ENCODE measurements at regions not wholly inside any gene's neighbourhood (a gene's known extent, or its start where the extent isn't known, plus 50 kb on each side); places are given as distances from the start of the nearest gene placed in this dataset.
"Not testable (repeated sequence)": the region's sequence is repeated elsewhere in the genome, so short reads cannot be mapped to it uniquely, and the experiment has no call there.

DNA sequence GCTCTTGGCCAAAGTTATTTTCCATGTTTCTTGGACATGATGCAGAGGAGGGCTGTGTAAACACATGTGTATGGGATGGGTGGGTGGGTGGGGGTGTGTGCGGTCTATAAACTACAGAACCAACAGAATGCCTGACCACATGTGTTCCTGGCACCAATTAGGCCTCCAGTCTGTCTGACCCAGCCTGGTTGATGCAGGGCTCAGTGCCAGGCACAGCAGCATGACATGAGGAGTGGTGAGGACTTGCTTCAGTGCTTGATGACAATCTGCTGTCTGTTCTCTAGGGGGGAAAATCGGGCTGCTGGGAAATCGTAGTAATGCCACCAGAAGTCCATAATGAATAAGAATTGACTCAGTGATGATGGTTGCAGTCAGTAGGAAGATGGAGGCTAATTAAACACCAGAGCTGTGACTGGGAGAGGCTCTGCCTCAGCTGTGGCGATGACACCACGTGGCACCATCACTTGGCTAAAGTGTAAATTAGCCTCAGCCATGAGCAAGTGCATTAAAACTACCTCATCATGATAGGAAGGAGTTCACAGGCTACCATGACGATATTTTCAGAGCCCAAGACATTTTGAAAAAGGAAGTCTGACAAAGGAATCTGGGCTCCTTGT is 260.1 kb upstream of the PODXL start:
- no peak overlapping the region for H3K4me3 ChIP-seq (ENCODE audit: low read depth, low read length)
- TF ChIP-seq, protein P1, sequence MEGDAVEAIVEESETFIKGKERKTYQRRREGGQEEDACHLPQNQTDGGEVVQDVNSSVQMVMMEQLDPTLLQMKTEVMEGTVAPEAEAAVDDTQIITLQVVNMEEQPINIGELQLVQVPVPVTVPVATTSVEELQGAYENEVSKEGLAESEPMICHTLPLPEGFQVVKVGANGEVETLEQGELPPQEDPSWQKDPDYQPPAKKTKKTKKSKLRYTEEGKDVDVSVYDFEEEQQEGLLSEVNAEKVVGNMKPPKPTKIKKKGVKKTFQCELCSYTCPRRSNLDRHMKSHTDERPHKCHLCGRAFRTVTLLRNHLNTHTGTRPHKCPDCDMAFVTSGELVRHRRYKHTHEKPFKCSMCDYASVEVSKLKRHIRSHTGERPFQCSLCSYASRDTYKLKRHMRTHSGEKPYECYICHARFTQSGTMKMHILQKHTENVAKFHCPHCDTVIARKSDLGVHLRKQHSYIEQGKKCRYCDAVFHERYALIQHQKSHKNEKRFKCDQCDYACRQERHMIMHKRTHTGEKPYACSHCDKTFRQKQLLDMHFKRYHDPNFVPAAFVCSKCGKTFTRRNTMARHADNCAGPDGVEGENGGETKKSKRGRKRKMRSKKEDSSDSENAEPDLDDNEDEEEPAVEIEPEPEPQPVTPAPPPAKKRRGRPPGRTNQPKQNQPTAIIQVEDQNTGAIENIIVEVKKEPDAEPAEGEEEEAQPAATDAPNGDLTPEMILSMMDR (IDR thresholded peaks at IDR 0.05; ENCODE audit: low read depth, low read length), result no peak

DNA sequence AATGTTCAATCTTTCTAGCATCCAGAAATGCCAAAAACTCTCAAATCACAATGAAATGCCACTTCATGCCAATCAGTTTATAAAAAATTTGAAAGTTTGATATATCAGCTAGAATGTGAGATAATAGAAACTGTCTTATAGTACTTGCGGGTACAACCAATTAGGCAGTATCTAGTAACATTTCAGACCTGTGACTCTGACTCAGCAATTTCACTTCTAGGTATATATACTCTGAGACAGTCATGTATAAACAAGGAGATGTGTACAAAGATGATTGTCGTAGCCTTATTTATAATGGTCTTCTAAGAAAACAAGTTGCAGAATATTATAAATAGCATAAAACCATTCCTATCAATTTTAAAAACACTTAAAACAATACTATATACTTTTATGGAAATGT is 252.3 kb upstream of the PODXL start:
- TF ChIP-seq, protein P1 (IDR thresholded peaks at IDR 0.05; ENCODE audit: low read depth, low read length), result no peak
- no peak overlapping the region for H3K4me3 ChIP-seq (ENCODE audit: low read depth, low read length)

DNA sequence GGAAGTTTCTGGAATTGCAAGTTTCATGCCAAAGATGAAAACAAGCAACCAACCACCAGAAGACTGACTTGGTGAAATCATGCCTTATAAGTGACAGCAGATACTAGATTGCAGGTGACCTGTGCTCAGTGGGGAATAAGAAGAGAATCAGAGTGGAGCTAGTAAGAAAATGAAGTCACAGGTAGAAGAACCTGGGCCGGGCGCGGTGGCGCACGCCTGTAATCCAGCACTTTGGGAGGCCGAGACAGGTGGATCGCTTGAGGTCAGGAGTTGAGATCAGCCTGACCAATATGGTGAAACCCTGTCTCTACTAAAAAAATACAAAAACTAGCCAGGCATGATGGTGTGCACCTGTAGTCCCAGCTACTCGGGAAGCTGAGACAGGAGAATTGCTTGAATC is 251.7 kb upstream of the PODXL start:
- not testable (repeated sequence) for H3K4me3 ChIP-seq (ENCODE audit: low read depth, low read length)

DNA sequence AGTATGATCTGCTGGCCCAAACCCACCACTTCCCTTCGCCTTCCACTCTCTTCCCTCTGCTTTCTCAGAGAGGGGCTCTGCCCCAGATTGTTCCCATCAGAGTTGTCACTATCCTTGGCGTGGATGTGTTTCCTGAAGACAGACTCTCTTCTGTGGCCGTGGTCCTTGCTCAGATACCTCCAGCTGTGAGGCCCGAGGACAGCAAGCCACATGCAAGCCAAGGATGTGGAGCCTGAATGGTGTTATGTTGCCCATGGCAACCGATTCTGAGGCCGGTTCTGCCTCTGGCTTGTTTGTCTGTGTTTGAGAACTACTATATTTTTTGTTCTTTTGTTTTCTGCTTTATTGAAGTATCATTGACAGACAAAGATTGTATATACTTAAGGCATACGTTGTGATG is 247.4 kb upstream of the PODXL start:
- no peak overlapping the region for H3K4me3 ChIP-seq (ENCODE audit: low read depth, low read length)
- TF ChIP-seq, protein P1 (IDR thresholded peaks at IDR 0.05; ENCODE audit: low read depth, low read length), result no peak

DNA sequence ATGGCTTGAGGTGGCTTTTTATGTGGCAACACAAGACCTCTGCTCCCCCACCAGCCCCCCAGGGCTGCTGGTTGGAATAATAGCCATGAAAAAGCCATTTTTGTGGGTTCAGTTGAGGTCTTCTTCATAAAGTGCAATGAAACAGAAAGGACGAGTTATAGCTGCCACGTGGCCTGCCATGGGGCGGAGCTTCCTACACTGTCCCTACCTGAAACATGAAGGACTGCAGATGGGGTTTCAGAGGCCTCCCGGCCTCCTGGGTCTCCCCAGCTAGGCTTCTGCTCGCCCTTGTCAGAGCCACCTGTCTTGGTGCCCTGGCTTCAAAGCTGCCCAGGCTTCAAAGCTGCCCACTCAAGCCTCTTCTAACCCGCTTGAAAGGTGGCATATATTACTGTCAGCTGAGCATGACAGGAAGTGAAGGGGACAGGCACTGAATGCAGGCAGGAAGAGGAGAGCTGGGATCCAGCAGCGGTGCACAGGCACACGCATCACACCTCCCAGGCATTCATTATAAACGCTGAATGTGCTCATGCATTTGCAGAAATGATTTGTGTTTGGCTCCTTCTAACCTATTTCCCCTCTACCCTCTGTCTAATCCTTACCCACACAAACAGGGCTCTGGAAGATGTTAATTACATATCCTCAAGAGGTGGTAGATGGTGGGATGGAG is 245.9 kb upstream of the PODXL start:
- H3K4me3 ChIP-seq (ENCODE audit: low read depth, low read length), result no peak overlapping the region
- TF ChIP-seq, protein P1 (IDR thresholded peaks at IDR 0.05; ENCODE audit: low read depth, low read length), result no peak

DNA sequence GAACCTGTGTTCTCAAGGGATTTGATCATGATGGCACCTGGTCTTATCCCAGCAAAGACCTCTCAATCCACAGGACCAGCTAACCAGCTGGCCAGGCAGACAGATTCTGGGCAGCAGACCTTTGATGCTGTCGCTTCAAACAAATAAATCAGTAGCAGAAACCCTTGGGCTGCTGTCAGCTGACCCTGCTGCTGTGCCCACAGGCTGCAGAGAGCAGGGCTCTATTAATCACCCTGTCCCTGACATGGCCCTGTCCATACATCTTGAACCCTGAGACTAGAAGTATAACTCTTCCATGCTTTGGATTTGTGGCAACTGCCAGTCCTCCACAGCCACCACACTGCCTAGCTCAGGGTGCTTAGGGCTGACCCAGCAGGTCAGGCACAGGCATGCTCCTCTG is 244.1 kb upstream of the PODXL start:
- TF ChIP-seq, protein P1 (IDR thresholded peaks at IDR 0.05; ENCODE audit: low read depth, low read length), result no peak
- H3K4me3 ChIP-seq (ENCODE audit: low read depth, low read length), result no peak overlapping the region

DNA sequence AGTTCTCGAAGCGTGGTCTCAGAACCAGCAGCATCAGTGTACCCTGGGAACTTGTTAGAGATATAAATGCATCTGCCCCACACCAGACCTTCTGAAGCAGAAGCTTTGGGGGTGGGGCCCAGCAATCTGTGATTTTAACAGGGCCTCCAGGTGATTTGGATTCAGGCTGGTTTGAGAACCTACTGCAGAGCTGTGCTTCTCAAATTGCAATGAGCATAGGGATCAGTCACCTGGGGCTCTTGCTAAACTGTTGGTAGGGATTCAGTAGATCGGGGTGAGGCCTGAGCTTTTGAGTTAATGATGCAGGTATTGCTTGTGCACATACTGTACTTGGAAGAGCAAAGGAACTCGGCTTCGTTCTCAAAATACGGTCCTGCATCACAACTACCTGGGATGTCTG is 243.6 kb upstream of the PODXL start:
- TF ChIP-seq, protein P1 (IDR thresholded peaks at IDR 0.05; ENCODE audit: low read depth, low read length), result no peak
- no peak overlapping the region for H3K4me3 ChIP-seq (ENCODE audit: low read depth, low read length)

DNA sequence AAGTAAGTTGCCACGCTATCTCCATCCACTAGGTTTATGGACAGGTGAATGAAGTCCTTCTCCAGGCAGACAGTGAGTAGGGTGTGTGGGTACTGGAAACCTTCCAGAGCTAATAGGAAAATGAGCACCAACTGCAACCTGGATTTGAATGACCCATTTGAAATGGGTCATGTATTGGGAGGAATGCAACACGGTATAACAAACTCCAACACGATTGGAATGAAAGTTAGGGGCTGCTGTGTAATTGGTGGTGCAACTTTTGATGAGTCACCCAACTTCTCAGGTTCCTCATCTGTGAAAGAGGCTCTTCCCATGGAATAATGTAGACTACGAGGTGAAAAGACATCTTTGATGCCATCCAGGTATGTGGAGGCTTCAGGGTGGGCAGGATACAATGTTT is 241.4 kb upstream of the PODXL start:
- no peak overlapping the region for H3K4me3 ChIP-seq (ENCODE audit: low read depth, low read length)
- TF ChIP-seq, protein P1 (IDR thresholded peaks at IDR 0.05; ENCODE audit: low read depth, low read length), result no peak
